Activated B cell treated with CpG ODN at 0.5 μM for 24 hours (primary cell): ENCODE measurements at regions not wholly inside any gene's neighbourhood (a gene's known extent, or its start where the extent isn't known, plus 50 kb on each side); places are given as distances from the start of the nearest gene placed in this dataset.

Source experiments
- ATAC-seq: fragments of 200-7000 bp; cut with Tn5 transposase; one replicate; pipeline ENCODE4 v1.10.0; 2021; ENCODE audit warnings: low read depth, mild to moderate bottlenecking, moderate library complexity
- CTCF ChIA-PET: fragments of 350-600 bp; sonication (Branson Sonifier 250); formaldehyde crosslinking; loops from one replicate; lab custom pipeline; 2021; ENCODE audit warnings: antibody characterized with exemption; lab: Charles Lee
- POLR2A ChIA-PET: fragments of 350-600 bp; sonication (Branson Sonifier 250); formaldehyde crosslinking; loops from one replicate; lab custom pipeline; 2021; ENCODE audit warnings: antibody characterized with exemption; lab: Charles Lee
- DNase-seq: peaks from one replicate; pipeline ENCODE4 v3.0.0; 2022
- H3K27ac Mint-ChIP-seq: one replicate; pipeline ENCODE4 v1.8.0; 2020; ENCODE audit warnings: mixed read lengths
- H3K27me3 Mint-ChIP-seq: one replicate; pipeline ENCODE4 v1.8.0; 2021; ENCODE audit warnings: mixed read lengths
- H3K36me3 Mint-ChIP-seq: one replicate; pipeline ENCODE4 v1.8.0; 2021; ENCODE audit warnings: low read depth, mixed read lengths
- H3K4me1 Mint-ChIP-seq: one replicate; pipeline ENCODE4 v1.8.0; 2021; ENCODE audit warnings: mixed read lengths
- H3K4me3 Mint-ChIP-seq: one replicate; pipeline ENCODE4 v1.8.0; 2020; ENCODE audit warnings: mild to moderate bottlenecking, mixed read lengths
- H3K9me3 Mint-ChIP-seq: one replicate; pipeline ENCODE4 v1.8.0; 2020; ENCODE audit warnings: mixed read lengths
- intact Hi-C: fragments of 100-400 bp; cut with micrococcal nuclease; formaldehyde crosslinking; loops from one replicate; pipeline ENCODE4 v1.15.1; 2024
- TF ChIP-seq, protein P1 (sequence below): fragments of 200-600 bp; IDR thresholded peaks from one replicate; pipeline ENCODE4 v1.8.0; 2022; ENCODE audit warnings: antibody characterized with exemption, mild to moderate bottlenecking

DNA sequence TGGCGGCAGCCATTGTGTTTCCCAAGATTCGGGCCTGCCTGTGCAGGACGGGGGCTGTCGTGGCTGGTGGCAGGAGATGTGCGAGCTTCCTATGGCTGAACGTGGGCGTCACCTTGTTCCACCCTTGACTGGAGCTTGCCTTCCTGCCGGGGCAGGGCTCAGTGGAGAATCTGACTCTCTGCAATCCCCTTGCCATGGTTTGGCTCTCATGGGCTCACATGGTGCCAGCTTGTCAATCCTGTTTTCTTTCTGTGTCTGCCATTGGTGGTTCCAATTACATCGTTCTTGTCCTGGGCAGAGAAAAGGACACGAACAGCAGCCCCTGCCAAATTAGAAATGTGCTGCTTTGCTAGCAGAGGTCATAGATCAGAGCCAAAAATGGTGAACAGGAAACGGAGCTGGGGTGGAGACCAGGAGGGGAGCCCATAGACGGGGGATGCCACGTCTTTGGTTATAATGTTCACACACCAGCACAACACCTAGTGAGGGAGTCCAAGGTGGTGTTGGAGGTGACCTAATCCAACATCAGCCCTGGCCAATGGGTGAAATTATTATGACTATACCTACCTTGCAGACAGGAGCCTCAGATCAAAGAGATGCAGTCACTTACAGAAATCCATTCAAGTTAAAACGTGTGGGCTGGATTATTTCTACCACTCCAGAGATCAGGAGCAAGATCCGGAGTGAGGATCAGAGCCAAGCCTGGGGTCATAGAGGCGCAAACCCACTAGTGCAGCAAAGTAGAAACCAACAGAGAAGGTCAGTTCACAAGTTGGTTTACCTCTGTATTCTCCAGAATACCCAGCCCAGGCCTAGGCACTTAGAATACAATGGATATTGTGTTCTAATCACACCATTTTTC lies 253.1 kb downstream of the SIPA1L2 start:
- intact Hi-C loops: no loop called here
- Mint-ChIP-seq H3K4me3 (no peak overlapping the region), H3K27ac (no peak overlapping the region), H3K36me3 (no peaks in the 10 kb centered on the region), H3K4me1 (no peaks in the 10 kb centered on the region), H3K27me3 (peaks cover 1% of the 10 kb centered on the region), H3K9me3 (no peaks in the 10 kb centered on the region)
- POLR2A ChIA-PET: no interaction called here
- no peak for ATAC-seq
- TF ChIP-seq, protein P1, sequence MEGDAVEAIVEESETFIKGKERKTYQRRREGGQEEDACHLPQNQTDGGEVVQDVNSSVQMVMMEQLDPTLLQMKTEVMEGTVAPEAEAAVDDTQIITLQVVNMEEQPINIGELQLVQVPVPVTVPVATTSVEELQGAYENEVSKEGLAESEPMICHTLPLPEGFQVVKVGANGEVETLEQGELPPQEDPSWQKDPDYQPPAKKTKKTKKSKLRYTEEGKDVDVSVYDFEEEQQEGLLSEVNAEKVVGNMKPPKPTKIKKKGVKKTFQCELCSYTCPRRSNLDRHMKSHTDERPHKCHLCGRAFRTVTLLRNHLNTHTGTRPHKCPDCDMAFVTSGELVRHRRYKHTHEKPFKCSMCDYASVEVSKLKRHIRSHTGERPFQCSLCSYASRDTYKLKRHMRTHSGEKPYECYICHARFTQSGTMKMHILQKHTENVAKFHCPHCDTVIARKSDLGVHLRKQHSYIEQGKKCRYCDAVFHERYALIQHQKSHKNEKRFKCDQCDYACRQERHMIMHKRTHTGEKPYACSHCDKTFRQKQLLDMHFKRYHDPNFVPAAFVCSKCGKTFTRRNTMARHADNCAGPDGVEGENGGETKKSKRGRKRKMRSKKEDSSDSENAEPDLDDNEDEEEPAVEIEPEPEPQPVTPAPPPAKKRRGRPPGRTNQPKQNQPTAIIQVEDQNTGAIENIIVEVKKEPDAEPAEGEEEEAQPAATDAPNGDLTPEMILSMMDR: no peak
- no peak for DNase-seq
- CTCF ChIA-PET: no interaction called here

DNA sequence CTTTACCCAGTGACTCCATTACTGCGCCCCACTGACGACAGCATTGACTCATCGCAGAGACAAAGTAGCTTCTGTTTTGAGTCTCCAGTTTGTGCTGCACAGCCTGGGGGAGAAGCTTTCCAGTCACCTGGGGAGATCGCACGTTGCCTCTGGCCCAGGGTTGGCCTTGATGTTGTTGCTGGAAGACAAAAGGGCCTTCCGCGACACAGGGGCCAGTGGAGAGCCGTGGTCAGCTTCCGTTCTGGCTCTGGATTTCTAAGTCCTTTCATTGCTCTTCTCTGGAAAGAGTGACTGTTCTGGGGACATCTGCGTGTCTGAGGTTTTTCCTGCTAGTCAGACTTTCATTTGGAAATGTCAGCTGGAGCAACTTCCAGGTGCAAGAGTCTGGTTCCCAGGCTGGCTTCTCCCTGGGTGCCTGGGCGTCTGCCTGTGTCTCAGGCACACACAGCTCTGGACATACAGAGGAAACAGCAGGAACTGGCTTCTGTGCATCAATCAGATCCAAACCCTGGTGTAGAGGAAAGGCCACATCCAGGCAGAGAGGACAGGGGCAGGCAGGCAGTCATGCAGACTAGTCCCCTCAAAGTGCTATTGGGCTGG lies 257.0 kb downstream of the SIPA1L2 start:
- ATAC-seq (no peak), DNase-seq (no peak)
- Mint-ChIP-seq H3K27me3 (no peaks in the 10 kb centered on the region), H3K4me1 (no peaks in the 10 kb centered on the region), H3K4me3 (no peak overlapping the region), H3K27ac (no peak overlapping the region), H3K36me3 (no peaks in the 10 kb centered on the region), H3K9me3 (no peaks in the 10 kb centered on the region)
- ChIA-PET CTCF (no interaction called here), POLR2A (no interaction called here)
- intact Hi-C loops: no loop called here
- TF ChIP-seq, protein P1: no peak

DNA sequence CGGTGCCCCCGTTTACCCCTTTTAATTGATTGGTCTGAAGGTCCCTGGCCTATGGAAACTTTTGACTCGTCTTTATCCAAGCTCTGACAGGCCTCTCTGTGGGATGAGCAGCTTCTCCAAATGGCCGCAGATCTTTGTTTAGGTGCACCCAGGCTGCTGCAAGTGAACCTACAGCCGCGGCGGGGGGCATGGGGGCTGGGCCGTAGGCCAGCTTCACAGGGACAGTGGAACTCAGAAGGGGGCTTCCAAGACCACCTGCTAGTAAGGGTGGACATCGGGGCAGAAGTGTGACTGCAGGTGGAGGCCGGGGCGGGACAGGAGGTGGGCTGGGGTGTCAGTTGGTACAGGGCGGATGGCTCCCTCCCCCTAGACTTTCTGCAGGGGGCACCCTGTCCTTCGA lies 257.5 kb downstream of the SIPA1L2 start:
- Mint-ChIP-seq H3K4me3 (no peak overlapping the region), H3K9me3 (no peaks in the 10 kb centered on the region), H3K27me3 (no peaks in the 10 kb centered on the region), H3K4me1 (no peaks in the 10 kb centered on the region), H3K27ac (no peak overlapping the region), H3K36me3 (no peaks in the 10 kb centered on the region)
- intact Hi-C loops: no loop called here
- DNase-seq: no peak
- TF ChIP-seq, protein P1: no peak
- CTCF ChIA-PET: no interaction called here
- POLR2A ChIA-PET: no interaction called here
- no peak for ATAC-seq

DNA sequence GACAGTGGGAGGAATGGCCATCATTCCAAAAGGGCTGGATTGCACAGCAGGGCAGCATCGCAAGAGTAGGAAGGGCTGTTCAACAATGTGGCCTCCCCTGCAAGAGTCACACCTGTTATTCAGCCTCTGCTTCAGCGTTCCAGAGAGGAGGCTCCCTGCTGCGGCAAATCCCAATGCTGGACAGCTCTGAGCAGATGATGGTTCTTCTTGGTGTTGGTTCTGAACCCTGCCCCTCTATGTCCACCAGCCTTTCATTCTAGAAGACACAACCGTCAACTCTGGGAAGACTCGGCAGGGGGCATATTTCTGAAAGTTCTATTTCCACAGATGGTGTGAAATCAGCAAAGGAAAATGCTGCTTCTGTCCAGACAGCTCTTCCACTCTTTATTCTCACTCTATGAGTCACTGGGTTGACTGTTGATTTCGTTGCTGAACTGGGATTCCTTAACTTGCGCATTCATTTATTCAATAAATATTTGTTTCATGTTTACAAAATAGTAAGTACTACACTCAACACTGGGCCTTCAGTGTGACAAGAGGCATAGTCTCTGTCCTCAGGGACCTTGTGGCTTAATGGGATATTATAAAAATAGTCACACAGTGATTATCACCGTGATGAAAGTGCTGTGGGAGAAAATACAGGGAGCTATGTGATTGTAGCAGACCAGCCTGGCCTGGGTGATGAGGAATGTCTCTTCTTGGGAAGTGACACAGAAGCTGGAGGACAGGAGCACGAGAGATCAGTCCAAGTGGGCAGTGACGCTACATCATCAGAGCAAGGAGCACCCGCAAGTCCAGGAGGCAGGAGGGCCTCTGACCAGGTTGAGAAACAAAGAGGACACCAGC lies 260.3 kb downstream of the SIPA1L2 start:
- CTCF ChIA-PET: no interaction called here
- no peaks in the 10 kb centered on the region for H3K4me1 Mint-ChIP-seq
- H3K36me3 Mint-ChIP-seq: no peaks in the 10 kb centered on the region
- no peak overlapping the region for H3K4me3 Mint-ChIP-seq
- DNase-seq (no peak), ATAC-seq (no peak)
- POLR2A ChIA-PET: no interaction called here
- H3K27ac Mint-ChIP-seq: no peak overlapping the region
- no peaks in the 10 kb centered on the region for H3K27me3 Mint-ChIP-seq
- intact Hi-C loops: no loop called here
- no peaks in the 10 kb centered on the region for H3K9me3 Mint-ChIP-seq
- TF ChIP-seq, protein P1: no peak

DNA sequence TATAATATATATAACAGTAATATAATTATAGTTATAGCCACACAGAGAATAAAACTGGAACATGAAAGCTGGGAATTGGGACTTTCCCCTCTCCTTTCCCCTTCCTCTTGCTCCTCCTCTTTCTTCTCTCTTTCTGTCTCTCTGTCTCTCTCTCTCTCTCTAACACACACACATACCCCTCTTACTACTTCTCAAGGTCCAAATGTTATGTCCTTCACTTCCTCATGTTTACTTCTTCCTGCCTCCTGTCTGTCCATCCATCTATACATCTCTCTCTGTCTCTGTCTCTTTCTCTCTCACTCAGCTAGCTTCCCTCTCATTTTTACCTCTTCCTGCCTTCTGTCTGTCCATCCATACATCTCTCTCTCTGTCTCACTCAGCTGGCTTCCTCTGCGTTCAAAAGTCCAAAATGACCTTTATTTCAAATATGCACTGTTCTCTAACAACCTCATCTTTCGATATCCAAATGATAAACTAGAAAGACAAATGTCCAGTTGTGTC lies 261.1 kb downstream of the SIPA1L2 start:
- TF ChIP-seq, protein P1: no peak
- no peaks in the 10 kb centered on the region for H3K36me3 Mint-ChIP-seq
- ATAC-seq: no peak
- H3K9me3 Mint-ChIP-seq: no peaks in the 10 kb centered on the region
- no peak overlapping the region for H3K4me3 Mint-ChIP-seq
- H3K4me1 Mint-ChIP-seq: no peaks in the 10 kb centered on the region
- H3K27ac Mint-ChIP-seq: no peak overlapping the region
- no peak for DNase-seq
- POLR2A ChIA-PET: no interaction called here
- H3K27me3 Mint-ChIP-seq: no peaks in the 10 kb centered on the region
- CTCF ChIA-PET: no interaction called here
- intact Hi-C loops: no loop called here
